ENCODE measurements at regions not wholly inside any gene's neighbourhood (a gene's known extent, or its start where the extent isn't known, plus 50 kb on each side); places are given as distances from the start of the nearest gene placed in this dataset.

GRCh38 chrX:6891404-6891803, 256.1 kb upstream of the STS start:
- Mint-ChIP-seq H3K9me3 (no peaks in the 10 kb centered on the region), H3K36me3 (ENCODE audit: low read depth) (no peaks in the 10 kb centered on the region), H3K4me1 (ENCODE audit: low read depth) (no peaks in the 10 kb centered on the region), H3K27me3 (no peaks in the 10 kb centered on the region), H3K4me3 (no peak overlapping the region), H3K27ac (no peak overlapping the region)
- ChIA-PET POLR2A (no interaction called here), CTCF (no interaction called here)
- TF ChIP-seq CTCF (IDR thresholded peaks at IDR 0.05): no peak
- intact Hi-C loops (cut with micrococcal nuclease): no loop called here
- no peak for DNase-seq
- no peak for ATAC-seq

- intact Hi-C loops (cut with micrococcal nuclease): no loop called here
- CTCF ChIA-PET: no interaction called here
- POLR2A ChIA-PET: no interaction called here
- TF ChIP-seq CTCF (IDR thresholded peaks at IDR 0.05): no peak
- Mint-ChIP-seq H3K27me3 (no peaks in the 10 kb centered on the region), H3K36me3 (ENCODE audit: low read depth) (no peaks in the 10 kb centered on the region), H3K4me3 (no peak overlapping the region), H3K4me1 (ENCODE audit: low read depth) (no peaks in the 10 kb centered on the region), H3K27ac (no peak overlapping the region), H3K9me3 (no peaks in the 10 kb centered on the region)
- no peak for DNase-seq
- no peak for ATAC-seq
These were observed 256.8 kb upstream of the STS start for GRCh38 chrX:6890544-6891261.

- ChIA-PET POLR2A (no interaction called here), CTCF (no interaction called here)
- ATAC-seq (no peak), DNase-seq (no peak)
- H3K27me3 Mint-ChIP-seq: no peaks in the 10 kb centered on the region
- H3K4me3 Mint-ChIP-seq: no peak overlapping the region
- H3K27ac Mint-ChIP-seq: no peak overlapping the region
- TF ChIP-seq CTCF (IDR thresholded peaks at IDR 0.05): no peak
- H3K4me1 Mint-ChIP-seq (ENCODE audit: low read depth): no peaks in the 10 kb centered on the region
- no peaks in the 10 kb centered on the region for H3K9me3 Mint-ChIP-seq
- intact Hi-C loops (cut with micrococcal nuclease): no loop called here
- no peaks in the 10 kb centered on the region for H3K36me3 Mint-ChIP-seq (ENCODE audit: low read depth)
These were observed 261.6 kb upstream of the STS start for GRCh38 chrX:6885909-6886308.

- Mint-ChIP-seq H3K4me1 (ENCODE audit: low read depth) (no peaks in the 10 kb centered on the region), H3K9me3 (no peaks in the 10 kb centered on the region), H3K36me3 (ENCODE audit: low read depth) (no peaks in the 10 kb centered on the region), H3K27me3 (no peaks in the 10 kb centered on the region), H3K4me3 (no peak overlapping the region), H3K27ac (no peak overlapping the region)
- TF ChIP-seq CTCF (IDR thresholded peaks at IDR 0.05): no peak
- intact Hi-C loops (cut with micrococcal nuclease): no loop called here
- ATAC-seq (no peak), DNase-seq (no peak)
- ChIA-PET CTCF (no interaction called here), POLR2A (no interaction called here)
These were observed 262.1 kb upstream of the STS start for GRCh38 chrX:6885396-6885795.

GRCh38 chrX:6861456-6861855, 286.1 kb upstream of the STS start:
- H3K9me3 Mint-ChIP-seq: no peaks in the 10 kb centered on the region
- H3K27me3 Mint-ChIP-seq: no peaks in the 10 kb centered on the region
- no peak overlapping the region for H3K27ac Mint-ChIP-seq
- ChIA-PET POLR2A (no interaction called here), CTCF (no interaction called here)
- no peak for TF ChIP-seq CTCF (IDR thresholded peaks at IDR 0.05)
- no peaks in the 10 kb centered on the region for H3K36me3 Mint-ChIP-seq (ENCODE audit: low read depth)
- ATAC-seq (no peak), DNase-seq (no peak)
- H3K4me1 Mint-ChIP-seq (ENCODE audit: low read depth): no peaks in the 10 kb centered on the region
- intact Hi-C loops (cut with micrococcal nuclease): no loop called here
- H3K4me3 Mint-ChIP-seq: no peak overlapping the region

Data from activated CD8-positive, alpha-beta T cell treated with anti-CD3 and anti-CD28 coated beads for 36 hours (primary cell).